ENCODE measurements at regions not wholly inside any gene's neighbourhood (a gene's known extent, or its start where the extent isn't known, plus 50 kb on each side); places are given as distances from the start of the nearest gene placed in this dataset.
A peak's percentile ranks its signal among the peaks of the same experiment; 100 is the strongest.

DNA sequence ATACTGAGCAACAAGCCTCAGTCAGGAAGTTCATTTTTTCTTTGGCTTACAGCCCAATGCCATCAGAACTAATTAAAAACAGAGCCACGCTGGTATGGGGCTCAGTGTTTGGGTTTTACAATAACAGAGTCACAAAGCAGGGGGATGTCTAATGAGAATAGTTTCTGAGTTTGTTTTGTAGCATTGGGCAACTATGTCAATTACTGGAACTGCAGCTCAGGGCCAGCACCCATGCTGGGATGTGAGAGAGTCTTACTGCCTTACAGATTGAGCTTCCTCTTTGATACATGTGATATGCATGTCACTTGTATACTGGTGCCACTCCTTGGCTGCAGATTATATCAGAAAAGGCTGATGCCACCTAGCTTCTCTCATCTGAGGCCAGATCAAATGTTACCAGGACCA, 117.6 kb downstream of the TFAP2B start:
- Histone ChIP-seq H3K79me2 (ENCODE audit: low read depth) (no peaks in the 10 kb centered on the region), H2AFZ (replicated peaks) (no peak overlapping the region), H3K36me3 (no peaks in the 10 kb centered on the region), H3F3A (ENCODE audit: low read depth) (no peaks in the 10 kb centered on the region), H3K9ac (no peak overlapping the region), H4K20me1 (ENCODE audit: low read depth) (no peaks in the 10 kb centered on the region), H3K27ac (no peak overlapping the region), H3K4me2 (no peak overlapping the region), H3K9me3 (ENCODE audit: low read depth) (no peaks in the 10 kb centered on the region), H3K4me1 (peaks cover 17% of the 10 kb centered on the region), H3K27me3 (no peaks in the 10 kb centered on the region), H3K4me3 (no peak overlapping the region)
- DNase-seq (ENCODE audit: low spot score), result peak; percentile 31
- TF ChIP-seq EZH2phosphoT487 (IDR thresholded peaks at IDR 0.05) (no peak), CTCF (IDR thresholded peaks at IDR 0.05) (no peak), EZH2 (IDR thresholded peaks at IDR 0.05) (no peak)
- H3K36me3 Mint-ChIP-seq, result no peaks in the 10 kb centered on the region
- no peak overlapping the region for H3K27ac Mint-ChIP-seq
- H3K4me3 Mint-ChIP-seq, result no peak overlapping the region
- H3K27me3 Mint-ChIP-seq (ENCODE audit: insufficient read depth, low read depth), result peaks cover 2% of the 10 kb centered on the region
- H3K9me3 Mint-ChIP-seq, result no peaks in the 10 kb centered on the region
- H3K4me1 Mint-ChIP-seq, result peaks cover 16% of the 10 kb centered on the region

DNA sequence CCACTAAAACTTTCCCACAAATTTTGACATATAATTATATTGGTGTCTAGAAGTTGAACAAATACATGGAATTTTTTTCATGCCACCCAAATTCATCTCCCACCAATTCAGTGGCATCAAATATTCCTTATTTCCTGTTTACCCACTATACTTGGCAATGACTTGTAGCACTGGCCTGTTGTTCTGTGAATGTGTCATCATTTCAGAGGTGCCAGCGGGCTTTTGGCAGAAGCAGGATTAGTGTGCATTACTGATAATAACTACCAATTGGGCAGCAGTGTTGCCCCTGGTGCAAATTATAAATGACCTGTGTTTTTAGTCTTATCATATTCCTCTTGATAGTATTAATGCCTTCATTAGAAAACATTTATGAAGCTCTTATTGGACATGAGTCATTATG, 121.3 kb downstream of the TFAP2B start:
- Histone ChIP-seq H3K9me3 (ENCODE audit: low read depth) (no peaks in the 10 kb centered on the region), H3K9ac (no peak overlapping the region), H3F3A (ENCODE audit: low read depth) (no peaks in the 10 kb centered on the region), H3K27me3 (no peaks in the 10 kb centered on the region), H3K36me3 (no peaks in the 10 kb centered on the region), H3K4me3 (no peak overlapping the region), H3K4me1 (peaks cover 22% of the 10 kb centered on the region), H3K4me2 (no peak overlapping the region), H3K27ac (no peak overlapping the region), H2AFZ (replicated peaks) (no peak overlapping the region), H4K20me1 (ENCODE audit: low read depth) (no peaks in the 10 kb centered on the region), H3K79me2 (ENCODE audit: low read depth) (no peaks in the 10 kb centered on the region)
- no peak overlapping the region for H3K27ac Mint-ChIP-seq
- H3K9me3 Mint-ChIP-seq, result no peaks in the 10 kb centered on the region
- H3K36me3 Mint-ChIP-seq, result no peaks in the 10 kb centered on the region
- TF ChIP-seq EZH2 (IDR thresholded peaks at IDR 0.05) (no peak), CTCF (IDR thresholded peaks at IDR 0.05) (no peak), EZH2phosphoT487 (IDR thresholded peaks at IDR 0.05) (no peak)
- no peak for DNase-seq (ENCODE audit: low spot score)
- peaks cover 16% of the 10 kb centered on the region for H3K4me1 Mint-ChIP-seq
- H3K4me3 Mint-ChIP-seq, result no peak overlapping the region
- no peaks in the 10 kb centered on the region for H3K27me3 Mint-ChIP-seq (ENCODE audit: insufficient read depth, low read depth)

GRCh38 chr6:50945789-50946188, 127.1 kb downstream of the TFAP2B start:
- Mint-ChIP-seq H3K4me1 (no peaks in the 10 kb centered on the region), H3K4me3 (no peak overlapping the region), H3K9me3 (no peaks in the 10 kb centered on the region), H3K27ac (no peak overlapping the region), H3K36me3 (no peaks in the 10 kb centered on the region), H3K27me3 (ENCODE audit: insufficient read depth, low read depth) (no peaks in the 10 kb centered on the region)
- H3K4me1 ChIP-seq, result peaks cover 5% of the 10 kb centered on the region
- no peak for DNase-seq (ENCODE audit: low spot score)
- H3K27me3 ChIP-seq, result no peaks in the 10 kb centered on the region
- H3K4me3 ChIP-seq, result no peak overlapping the region
- no peaks in the 10 kb centered on the region for H3K9me3 ChIP-seq (ENCODE audit: low read depth)
- H4K20me1 ChIP-seq (ENCODE audit: low read depth), result no peaks in the 10 kb centered on the region
- H3K9ac ChIP-seq, result no peak overlapping the region
- no peaks in the 10 kb centered on the region for H3K79me2 ChIP-seq (ENCODE audit: low read depth)
- no peak for TF ChIP-seq EZH2 (IDR thresholded peaks at IDR 0.05)
- no peak for TF ChIP-seq EZH2phosphoT487 (IDR thresholded peaks at IDR 0.05)
- no peak for TF ChIP-seq CTCF (IDR thresholded peaks at IDR 0.05)
- H3K4me2 ChIP-seq, result no peak overlapping the region
- H3K27ac ChIP-seq, result no peak overlapping the region
- no peaks in the 10 kb centered on the region for H3K36me3 ChIP-seq
- H3F3A ChIP-seq (ENCODE audit: low read depth), result no peaks in the 10 kb centered on the region
- H2AFZ ChIP-seq (replicated peaks), result no peak overlapping the region
